ENCODE measurements at regions not wholly inside any gene's neighbourhood (a gene's known extent, or its start where the extent isn't known, plus 50 kb on each side); places are given as distances from the start of the nearest gene placed in this dataset.

DNA sequence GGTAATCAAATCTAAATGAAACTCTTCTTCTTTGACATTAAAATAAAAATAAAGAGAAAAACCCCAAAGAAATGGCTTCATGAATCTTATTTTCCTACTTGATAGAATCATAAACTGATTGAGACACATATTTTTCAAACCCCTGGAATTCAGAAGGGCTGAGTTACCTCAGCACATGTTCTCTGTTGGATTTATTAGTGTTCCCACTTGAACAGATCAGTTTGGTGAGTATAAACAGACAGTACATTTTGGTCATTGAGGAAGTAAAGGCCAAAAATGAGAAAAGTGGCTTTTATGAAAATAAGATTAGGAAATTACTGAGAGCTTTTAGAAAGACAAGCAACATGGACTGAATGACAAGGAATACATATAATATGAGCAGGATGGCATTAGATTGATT lies 620.4 kb downstream of the ANKRD50 start:
- TF ChIP-seq, protein P1, sequence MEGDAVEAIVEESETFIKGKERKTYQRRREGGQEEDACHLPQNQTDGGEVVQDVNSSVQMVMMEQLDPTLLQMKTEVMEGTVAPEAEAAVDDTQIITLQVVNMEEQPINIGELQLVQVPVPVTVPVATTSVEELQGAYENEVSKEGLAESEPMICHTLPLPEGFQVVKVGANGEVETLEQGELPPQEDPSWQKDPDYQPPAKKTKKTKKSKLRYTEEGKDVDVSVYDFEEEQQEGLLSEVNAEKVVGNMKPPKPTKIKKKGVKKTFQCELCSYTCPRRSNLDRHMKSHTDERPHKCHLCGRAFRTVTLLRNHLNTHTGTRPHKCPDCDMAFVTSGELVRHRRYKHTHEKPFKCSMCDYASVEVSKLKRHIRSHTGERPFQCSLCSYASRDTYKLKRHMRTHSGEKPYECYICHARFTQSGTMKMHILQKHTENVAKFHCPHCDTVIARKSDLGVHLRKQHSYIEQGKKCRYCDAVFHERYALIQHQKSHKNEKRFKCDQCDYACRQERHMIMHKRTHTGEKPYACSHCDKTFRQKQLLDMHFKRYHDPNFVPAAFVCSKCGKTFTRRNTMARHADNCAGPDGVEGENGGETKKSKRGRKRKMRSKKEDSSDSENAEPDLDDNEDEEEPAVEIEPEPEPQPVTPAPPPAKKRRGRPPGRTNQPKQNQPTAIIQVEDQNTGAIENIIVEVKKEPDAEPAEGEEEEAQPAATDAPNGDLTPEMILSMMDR (conservative IDR thresholded peaks at IDR 0.05; ENCODE audit: low read length): no peak
- DNase-seq (ENCODE audit: low read depth): no peak

DNA sequence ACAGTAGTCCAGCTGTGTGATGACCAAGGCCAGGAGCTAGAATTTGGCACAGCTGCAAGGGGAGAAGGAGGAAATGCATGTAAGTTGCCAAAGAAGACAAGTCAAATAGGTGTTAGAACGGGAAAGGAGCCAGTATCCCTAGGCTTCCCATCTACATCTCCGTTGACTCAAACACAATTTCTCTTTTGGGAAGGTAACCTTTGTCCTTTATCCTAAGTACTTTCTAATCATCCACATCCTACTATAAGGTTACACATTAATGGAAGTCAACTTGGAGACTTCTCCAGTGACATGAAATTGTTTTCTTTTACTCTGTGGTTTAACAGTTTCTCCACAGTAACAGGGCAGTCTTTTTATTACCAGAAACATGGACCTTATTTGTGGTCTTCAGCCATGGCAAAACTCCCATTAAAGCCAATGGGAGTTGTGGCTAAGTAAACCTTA lies 620.0 kb downstream of the ANKRD50 start:
- peak; percentile 41 for DNase-seq (ENCODE audit: low read depth)
- H3K4me3 ChIP-seq (ENCODE audit: low read length): no peak overlapping the region
- TF ChIP-seq, protein P1 (conservative IDR thresholded peaks at IDR 0.05; ENCODE audit: low read length): no peak

More for the DNA sequence above, 620.4 kb downstream of the ANKRD50 start:
- H3K4me3 ChIP-seq (ENCODE audit: low read length): no peak overlapping the region

DNA sequence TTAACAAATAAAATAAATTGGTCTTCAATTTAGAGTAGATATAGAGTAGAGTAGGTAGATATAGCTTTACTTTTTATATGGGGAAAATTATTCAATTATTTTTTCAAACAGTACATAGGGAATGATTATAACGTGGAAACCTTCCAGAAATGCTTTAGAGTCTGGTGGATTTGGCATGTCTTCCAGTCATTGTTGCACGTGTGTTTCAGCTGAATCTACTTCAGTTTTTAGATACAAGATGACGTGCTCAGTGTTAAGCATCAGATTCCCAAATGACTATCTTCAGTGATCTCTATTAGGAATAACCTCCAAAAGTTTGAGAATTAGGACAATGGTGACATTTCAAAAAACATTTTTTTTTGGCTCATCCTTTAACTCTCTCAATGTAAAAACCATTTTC lies 616.9 kb downstream of the ANKRD50 start:
- TF ChIP-seq, protein P1 (conservative IDR thresholded peaks at IDR 0.05; ENCODE audit: low read length): no peak
- peak; percentile 43 for DNase-seq (ENCODE audit: low read depth)
- H3K4me3 ChIP-seq (ENCODE audit: low read length): no peak overlapping the region

DNA sequence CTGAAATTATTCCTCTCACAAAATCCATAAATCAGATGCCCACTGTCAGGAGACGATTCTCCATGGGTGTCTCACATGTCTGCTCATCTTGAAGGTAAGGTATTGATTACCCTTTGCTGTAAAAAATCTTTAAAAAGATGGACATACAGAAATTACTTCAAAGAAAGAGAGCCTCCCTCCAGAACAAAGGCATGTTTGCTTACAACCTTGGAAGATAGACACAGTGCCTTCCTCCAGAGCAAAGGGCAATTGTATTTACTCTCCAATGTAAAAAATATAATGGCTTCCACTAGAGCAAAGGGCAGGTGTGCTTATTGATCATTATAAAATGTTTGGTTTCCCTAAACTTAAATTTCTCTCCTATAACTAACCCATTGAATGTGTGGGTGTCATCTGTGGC lies 616.2 kb downstream of the ANKRD50 start:
- no peak overlapping the region for H3K4me3 ChIP-seq (ENCODE audit: low read length)
- TF ChIP-seq, protein P1 (conservative IDR thresholded peaks at IDR 0.05; ENCODE audit: low read length): no peak
- DNase-seq (ENCODE audit: low read depth): no peak

DNA sequence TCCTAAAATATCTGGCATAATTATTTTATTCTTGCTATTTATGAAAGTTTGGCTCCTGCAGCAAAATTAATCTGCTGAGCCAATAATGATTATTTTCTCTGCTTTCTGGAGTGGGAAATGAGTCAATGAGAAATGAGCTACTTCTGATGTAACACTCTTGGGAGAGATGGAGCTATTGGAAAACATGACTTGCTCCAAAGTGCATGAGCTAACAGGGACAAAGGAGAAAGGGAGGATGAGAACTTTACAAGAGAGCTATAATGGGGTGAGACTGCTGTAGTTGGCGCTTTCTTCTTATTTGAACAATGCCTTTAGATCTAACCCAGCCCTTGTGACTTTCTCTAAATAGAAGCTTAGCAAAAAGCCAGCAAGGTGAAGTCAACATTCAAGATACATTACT lies 615.1 kb downstream of the ANKRD50 start:
- DNase-seq (ENCODE audit: low read depth): peak; percentile 13
- H3K4me3 ChIP-seq (ENCODE audit: low read length): no peak overlapping the region
- TF ChIP-seq, protein P1 (conservative IDR thresholded peaks at IDR 0.05; ENCODE audit: low read length): no peak

DNA sequence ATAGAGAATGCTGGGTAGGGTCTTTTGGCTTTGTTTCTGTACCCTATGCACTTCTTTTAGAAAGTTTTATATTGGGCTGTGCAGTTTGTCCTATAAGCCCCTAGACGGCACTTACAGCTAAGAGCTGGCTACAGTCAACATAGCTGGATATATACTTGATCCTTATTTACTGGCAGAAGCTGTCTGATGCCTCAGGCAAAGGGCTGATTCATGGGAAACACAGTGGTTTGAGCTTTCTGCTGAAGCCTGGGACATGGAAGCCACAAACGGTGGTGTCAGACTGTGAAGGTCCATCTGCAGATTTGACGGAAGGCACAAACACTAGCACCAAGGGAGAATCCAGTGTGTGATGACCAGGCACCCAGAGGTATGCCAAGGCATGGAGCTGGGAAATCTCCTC lies 608.4 kb downstream of the ANKRD50 start:
- no peak overlapping the region for H3K4me3 ChIP-seq (ENCODE audit: low read length)
- DNase-seq (ENCODE audit: low read depth): no peak
- TF ChIP-seq, protein P1 (conservative IDR thresholded peaks at IDR 0.05; ENCODE audit: low read length): no peak

DNA sequence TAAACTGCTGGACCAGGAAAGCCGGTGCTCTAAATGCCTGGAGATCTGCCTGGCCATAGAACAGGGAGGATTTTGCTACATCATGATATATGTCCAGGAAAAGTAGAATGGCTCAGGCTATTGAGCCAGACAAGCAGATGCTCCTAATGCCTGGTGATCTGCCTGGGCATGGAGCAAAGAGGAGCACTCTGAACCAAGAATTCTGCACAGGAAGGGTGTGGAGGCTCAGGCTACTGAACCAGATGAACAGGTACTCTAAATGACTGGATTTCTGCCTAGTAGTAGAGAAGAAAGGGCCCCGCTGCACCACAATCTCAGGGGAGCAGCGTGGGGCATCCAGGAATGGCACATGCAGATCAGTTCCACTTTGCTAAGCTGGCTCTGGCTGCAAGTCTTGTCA lies 607.9 kb downstream of the ANKRD50 start:
- no peak for DNase-seq (ENCODE audit: low read depth)
- TF ChIP-seq, protein P1 (conservative IDR thresholded peaks at IDR 0.05; ENCODE audit: low read length): no peak
- H3K4me3 ChIP-seq (ENCODE audit: low read length): no peak overlapping the region
